HG03521 (cell line): ENCODE measurements at regions not wholly inside any gene's neighbourhood (a gene's known extent, or its start where the extent isn't known, plus 50 kb on each side); places are given as distances from the start of the nearest gene placed in this dataset.
"Not testable (repeated sequence)": the region's sequence is repeated elsewhere in the genome, so short reads cannot be mapped to it uniquely, and the experiment has no call there.

Experiments used
- ATAC-seq: cut with Tn5 transposase; IDR thresholded peaks from one replicate; pipeline ENCODE4 v1.9.1; 2021; ENCODE audit warnings: mild to moderate bottlenecking, moderate library complexity; ENCODE audit not compliant: unreplicated experiment

GRCh38 chr10:9848278-9848677, 1169.4 kb upstream of the CELF2 start:
- no peak for ATAC-seq

- ATAC-seq: no peak
Measured at GRCh38 chr10:9848981-9849380, 1168.7 kb upstream of the CELF2 start.

DNA sequence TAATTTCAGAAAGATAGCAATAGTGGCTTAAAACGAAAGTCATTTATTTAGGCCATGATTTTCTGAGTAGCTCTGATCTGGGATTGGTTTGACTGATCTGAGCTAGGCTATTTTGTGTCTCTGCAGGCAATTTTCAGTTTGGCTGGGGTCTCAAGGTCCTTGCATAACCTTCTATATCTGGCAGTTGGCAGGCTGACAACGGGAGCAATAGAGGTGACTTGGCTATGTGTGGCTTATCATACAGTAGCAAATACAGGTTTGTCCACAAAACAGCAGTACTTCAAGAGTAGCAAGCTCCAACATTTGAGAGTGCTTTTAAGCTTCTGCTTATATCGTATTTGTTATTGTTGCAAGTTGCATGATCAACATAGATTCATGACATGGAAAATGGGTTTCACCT, 1167.3 kb upstream of the CELF2 start:
- ATAC-seq: no peak

- ATAC-seq: no peak
Measured at GRCh38 chr10:9851808-9852207, 1165.9 kb upstream of the CELF2 start.

GRCh38 chr10:9853405-9854355, 1164.0 kb upstream of the CELF2 start:
- no peak for ATAC-seq

DNA sequence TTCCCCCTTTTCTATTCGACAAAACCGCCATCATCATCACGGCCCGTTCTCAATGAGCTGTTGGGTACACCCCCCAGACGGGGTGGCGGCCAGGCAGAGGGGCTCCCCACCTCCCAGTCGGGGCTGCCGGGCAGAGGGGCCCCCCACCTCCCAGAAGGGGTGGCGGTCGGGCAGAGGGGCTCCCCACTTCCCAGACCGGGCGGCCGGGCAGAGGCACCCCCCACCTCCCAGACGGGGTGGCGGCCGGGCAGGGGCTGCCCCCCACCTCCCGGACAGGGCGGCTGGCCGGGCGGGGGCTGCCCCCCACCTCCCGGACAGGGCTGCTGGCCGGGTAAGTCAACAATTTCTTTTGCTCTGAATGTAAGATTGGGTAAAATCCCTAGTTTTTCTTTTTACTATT, 1162.2 kb upstream of the CELF2 start:
- not testable (repeated sequence) for ATAC-seq

DNA sequence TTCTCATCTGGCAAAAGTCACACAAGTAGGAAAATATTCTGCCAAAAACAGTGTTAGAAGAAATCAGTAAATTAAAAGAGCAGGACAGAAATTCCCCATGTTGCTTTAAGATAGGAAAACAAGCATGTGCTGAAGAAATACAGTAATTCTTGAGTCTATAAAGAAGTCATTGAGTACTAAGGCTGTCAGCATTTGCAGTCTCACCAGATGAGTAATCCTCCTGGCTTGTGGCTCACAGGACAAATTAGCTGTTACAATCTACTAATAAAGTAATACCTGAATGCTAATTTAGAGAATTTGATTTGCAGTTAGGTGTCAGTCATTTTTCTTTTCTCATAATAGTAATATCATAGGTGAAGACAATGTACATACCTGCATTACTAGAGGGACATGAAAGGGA, 1158.9 kb upstream of the CELF2 start:
- no peak for ATAC-seq

GRCh38 chr10:9860045-9860444, 1157.6 kb upstream of the CELF2 start:
- ATAC-seq: no peak

GRCh38 chr10:9863559-9864121, 1154.0 kb upstream of the CELF2 start:
- no peak for ATAC-seq

- ATAC-seq: no peak
Measured at GRCh38 chr10:9868499-9868898, 1149.2 kb upstream of the CELF2 start.

- ATAC-seq: no peak
Measured at GRCh38 chr10:9869205-9869604, 1148.5 kb upstream of the CELF2 start.

DNA sequence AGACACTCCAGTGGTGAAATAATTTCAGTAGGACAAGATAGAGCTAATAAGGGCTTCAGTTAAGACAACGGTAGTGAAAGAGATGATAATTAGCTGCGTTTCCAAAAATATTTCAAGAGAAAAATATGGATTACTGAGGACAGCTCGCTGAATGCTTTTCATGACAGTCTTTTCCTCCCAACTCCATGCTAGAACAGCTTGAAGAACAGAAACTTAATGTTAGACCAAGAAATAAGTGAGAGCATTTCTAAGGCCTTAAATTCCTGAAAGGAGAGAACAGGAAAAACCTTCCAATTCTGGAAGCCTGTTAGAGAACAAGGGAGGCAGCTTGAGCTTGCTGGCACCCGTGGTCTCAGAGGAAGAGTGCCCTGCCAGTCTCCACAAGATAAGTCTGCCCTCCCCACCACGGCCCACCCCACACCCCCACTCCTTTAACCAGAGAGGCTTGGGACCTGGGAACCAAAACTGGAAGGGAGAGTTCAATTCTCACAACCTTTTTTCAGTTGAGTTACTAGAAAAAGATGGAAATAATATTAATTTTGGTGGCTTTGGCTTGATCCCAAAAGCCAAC, 1148.0 kb upstream of the CELF2 start:
- ATAC-seq: no peak

- no peak for ATAC-seq
Measured at GRCh38 chr10:9875353-9875752, 1142.3 kb upstream of the CELF2 start.

GRCh38 chr10:9877978-9878377, 1139.7 kb upstream of the CELF2 start:
- no peak for ATAC-seq

DNA sequence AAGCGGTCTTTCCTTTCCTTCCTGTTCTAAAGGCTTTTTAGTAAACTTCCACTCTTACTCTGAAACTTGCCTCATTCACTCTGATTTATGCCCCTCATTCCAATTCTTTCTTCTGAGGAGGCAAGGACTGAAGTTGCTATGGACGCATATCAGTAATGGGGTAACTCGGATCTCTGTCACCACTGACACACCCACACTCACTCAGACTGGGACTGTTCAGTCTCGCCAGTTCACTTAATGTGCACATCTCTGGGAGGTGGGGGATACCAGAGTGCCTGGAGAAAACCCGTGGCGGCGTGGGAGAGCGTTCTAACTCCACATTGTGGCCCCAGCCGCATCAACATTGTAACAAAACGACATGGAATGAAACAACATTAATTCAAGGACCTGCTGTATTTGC, 1139.3 kb upstream of the CELF2 start:
- no peak for ATAC-seq

GRCh38 chr10:9885761-9886160, 1131.9 kb upstream of the CELF2 start:
- no peak for ATAC-seq

- no peak for ATAC-seq
Measured at GRCh38 chr10:9886772-9887171, 1130.9 kb upstream of the CELF2 start.

GRCh38 chr10:9895453-9895852, 1122.2 kb upstream of the CELF2 start:
- ATAC-seq: no peak

- no peak for ATAC-seq
Measured at GRCh38 chr10:9895981-9896380, 1121.7 kb upstream of the CELF2 start.

- no peak for ATAC-seq
Measured at GRCh38 chr10:9898633-9899395, 1118.9 kb upstream of the CELF2 start.

GRCh38 chr10:9900751-9901150, 1116.9 kb upstream of the CELF2 start:
- no peak for ATAC-seq
